ENCODE measurements at regions not wholly inside any gene's neighbourhood (a gene's known extent, or its start where the extent isn't known, plus 50 kb on each side); places are given as distances from the start of the nearest gene placed in this dataset.

- TF ChIP-seq MAX (IDR thresholded peaks at IDR 0.05; ENCODE audit: low read depth, low read length) = no peak
- TF ChIP-seq CTCF (IDR thresholded peaks at IDR 0.05; ENCODE audit: low read depth, low read length) = no peak
These were observed 83.3 kb upstream of the KCNJ15 start for GRCh38 chr21:38173276-38174035.

Data from NB4 (cell line).